ENCODE measurements at regions not wholly inside any gene's neighbourhood (a gene's known extent, or its start where the extent isn't known, plus 50 kb on each side); places are given as distances from the start of the nearest gene placed in this dataset.

DNA sequence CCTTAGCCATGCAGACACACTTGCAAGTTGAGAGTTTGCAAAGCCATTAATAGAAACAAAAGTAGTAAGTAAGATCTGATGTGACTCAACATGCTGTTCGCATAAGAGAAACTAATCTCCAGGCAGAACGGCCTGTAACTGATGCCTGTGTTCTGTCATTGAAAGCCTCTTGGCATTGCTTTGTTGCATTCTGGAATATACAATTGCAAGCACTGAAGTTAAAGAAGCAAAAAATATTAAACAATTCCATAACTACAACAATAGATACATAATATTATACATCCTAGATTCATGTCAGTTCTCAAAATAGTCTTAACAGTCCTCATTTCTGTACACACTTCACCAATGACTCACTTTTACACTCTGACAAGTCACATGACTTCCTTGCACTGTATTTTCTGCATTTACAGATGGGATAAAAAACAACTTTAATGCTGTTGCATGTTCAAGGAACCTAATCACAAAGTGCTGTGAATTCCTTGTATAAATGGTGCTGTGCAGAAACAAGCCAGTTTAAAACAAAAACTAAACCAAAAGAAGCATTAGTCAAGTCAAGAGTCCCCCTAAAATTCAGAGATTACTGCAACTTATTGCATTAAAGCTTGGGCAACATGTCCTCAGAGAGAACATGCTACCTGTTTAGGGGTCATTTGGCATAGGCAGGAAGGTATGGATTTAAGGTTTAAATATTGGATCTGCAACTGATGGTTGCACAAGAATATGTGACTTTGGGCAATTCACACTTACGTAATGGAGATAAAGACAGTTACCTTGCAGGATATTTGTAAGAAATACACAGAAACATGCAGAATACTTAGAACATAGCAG lies 79.5 kb upstream of the SERP2 start:
- peak; percentile 34 for DNase-seq (ENCODE audit: low read depth)
- H3K4me3 ChIP-seq (ENCODE audit: low read length) = no peak overlapping the region
- TF ChIP-seq, protein P1, sequence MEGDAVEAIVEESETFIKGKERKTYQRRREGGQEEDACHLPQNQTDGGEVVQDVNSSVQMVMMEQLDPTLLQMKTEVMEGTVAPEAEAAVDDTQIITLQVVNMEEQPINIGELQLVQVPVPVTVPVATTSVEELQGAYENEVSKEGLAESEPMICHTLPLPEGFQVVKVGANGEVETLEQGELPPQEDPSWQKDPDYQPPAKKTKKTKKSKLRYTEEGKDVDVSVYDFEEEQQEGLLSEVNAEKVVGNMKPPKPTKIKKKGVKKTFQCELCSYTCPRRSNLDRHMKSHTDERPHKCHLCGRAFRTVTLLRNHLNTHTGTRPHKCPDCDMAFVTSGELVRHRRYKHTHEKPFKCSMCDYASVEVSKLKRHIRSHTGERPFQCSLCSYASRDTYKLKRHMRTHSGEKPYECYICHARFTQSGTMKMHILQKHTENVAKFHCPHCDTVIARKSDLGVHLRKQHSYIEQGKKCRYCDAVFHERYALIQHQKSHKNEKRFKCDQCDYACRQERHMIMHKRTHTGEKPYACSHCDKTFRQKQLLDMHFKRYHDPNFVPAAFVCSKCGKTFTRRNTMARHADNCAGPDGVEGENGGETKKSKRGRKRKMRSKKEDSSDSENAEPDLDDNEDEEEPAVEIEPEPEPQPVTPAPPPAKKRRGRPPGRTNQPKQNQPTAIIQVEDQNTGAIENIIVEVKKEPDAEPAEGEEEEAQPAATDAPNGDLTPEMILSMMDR (conservative IDR thresholded peaks at IDR 0.05; ENCODE audit: low read length) = no peak

GRCh38 chr13:44294876-44295275 lies 78.7 kb upstream of the SERP2 start:
- no peak for DNase-seq (ENCODE audit: low read depth)
- TF ChIP-seq, protein P1 (conservative IDR thresholded peaks at IDR 0.05; ENCODE audit: low read length) = no peak

DNA sequence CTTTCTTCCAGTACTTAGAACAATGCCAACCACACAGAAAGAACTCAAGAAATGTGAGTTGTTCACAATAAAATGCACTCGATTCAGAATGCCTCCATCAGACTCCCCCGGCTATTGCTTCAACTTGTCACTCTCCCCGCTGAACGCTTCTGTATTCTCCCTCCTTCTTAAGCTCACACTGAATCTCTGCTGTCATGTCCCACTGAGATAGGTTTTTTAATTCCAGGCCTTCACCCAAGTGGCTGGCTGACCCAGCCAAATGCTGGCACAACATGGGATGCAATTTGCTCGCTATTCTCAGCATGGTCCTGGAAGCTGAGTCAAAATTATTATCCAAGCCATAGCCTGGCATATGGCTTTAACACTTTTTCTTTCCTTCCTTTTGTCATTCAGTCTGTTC lies 76.8 kb upstream of the SERP2 start:
- TF ChIP-seq, protein P1 (conservative IDR thresholded peaks at IDR 0.05; ENCODE audit: low read length) = no peak
- no peak for DNase-seq (ENCODE audit: low read depth)
- no peak overlapping the region for H3K4me3 ChIP-seq (ENCODE audit: low read length)

More at GRCh38 chr13:44294876-44295275, 78.7 kb upstream of the SERP2 start:
- H3K4me3 ChIP-seq (ENCODE audit: low read length) = no peak overlapping the region

DNA sequence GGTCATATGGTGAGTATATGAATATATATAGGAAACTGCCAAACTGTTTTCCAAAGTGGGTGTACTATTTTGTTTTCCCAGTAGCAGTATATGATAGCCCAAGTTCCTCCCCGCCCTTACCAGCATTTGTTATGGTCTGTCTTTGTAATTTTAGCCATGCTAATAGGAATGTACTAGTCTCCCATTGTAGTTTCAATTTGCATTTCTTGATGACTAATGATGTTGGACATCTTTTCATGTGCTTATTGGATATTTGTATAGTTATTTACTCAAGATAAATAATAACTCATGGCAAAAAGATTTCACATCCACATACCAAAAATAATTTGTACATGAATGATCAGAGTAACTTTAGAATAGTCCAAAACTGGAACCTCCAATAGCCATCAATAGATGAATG lies 75.3 kb upstream of the SERP2 start:
- peak; percentile 43 for DNase-seq (ENCODE audit: low read depth)

DNA sequence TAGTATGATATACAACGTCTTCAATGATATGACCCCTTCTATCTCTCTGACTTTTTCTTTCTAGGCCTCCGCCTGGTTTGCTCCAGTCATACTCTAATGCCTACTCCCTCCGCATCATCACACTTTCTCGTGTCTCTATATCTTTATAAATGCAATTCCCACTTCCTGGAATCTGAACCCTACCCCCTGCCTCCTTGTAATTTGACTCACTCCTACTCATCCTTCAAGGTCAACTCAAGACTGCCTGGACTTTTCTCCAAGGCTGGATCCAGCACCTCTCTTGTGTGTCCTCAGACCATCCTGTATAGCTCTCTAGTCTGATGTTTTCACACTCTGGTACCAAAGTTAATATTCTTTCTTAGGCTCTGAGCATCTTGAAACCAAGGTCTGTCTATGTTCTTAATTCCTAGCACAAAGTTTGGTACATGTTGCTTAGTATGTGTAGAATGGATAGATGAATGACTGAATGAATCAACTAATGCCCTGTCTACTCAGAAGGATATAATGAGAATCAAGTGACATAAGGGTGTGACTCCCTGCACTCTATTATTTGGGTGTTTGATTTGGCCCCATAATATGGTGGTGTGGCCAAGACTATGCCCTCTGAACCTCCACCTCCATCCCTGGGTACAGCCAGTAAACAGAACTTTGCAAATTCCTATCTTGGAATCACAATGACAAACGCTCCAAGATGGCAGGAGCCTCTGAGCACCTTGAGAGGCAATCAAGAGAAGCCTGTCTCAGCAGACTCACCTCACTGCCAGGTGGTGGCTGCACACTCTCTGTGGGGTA lies 74.3 kb upstream of the SERP2 start:
- TF ChIP-seq, protein P1 (conservative IDR thresholded peaks at IDR 0.05; ENCODE audit: low read length) = no peak
- DNase-seq (ENCODE audit: low read depth) = no peak
- no peak overlapping the region for H3K4me3 ChIP-seq (ENCODE audit: low read length)

More for the DNA sequence above, 75.3 kb upstream of the SERP2 start:
- no peak overlapping the region for H3K4me3 ChIP-seq (ENCODE audit: low read length)
- TF ChIP-seq, protein P1 (conservative IDR thresholded peaks at IDR 0.05; ENCODE audit: low read length) = no peak

- DNase-seq (ENCODE audit: low read depth) = peak; percentile 68
- TF ChIP-seq, protein P1 (conservative IDR thresholded peaks at IDR 0.05; ENCODE audit: low read length) = no peak
- no peak overlapping the region for H3K4me3 ChIP-seq (ENCODE audit: low read length)
These were observed 72.6 kb upstream of the SERP2 start for GRCh38 chr13:44300895-44301638.

Data from AG10803 (cell line).